HepG2 (cell line): ENCODE measurements at regions not wholly inside any gene's neighbourhood (a gene's known extent, or its start where the extent isn't known, plus 50 kb on each side); places are given as distances from the start of the nearest gene placed in this dataset.

ENCODE experiments used
- ATAC-seq: fragments of 200-7000 bp; cut with Tn5 transposase; 3 replicates; pipeline ENCODE4 v1.9.1; 2020; ENCODE audit warnings: mild to moderate bottlenecking, moderate library complexity
- BruUV-seq: library from RNA; stranded (reverse); fragments of 400-500 nt; replicated peaks from 2 replicates; lab custom pipeline; 2021; lab: Mats Ljungman, UMichigan
- CTCF ChIA-PET: fragments of 300-600 bp; formaldehyde crosslinking; extraction: SDS; loops from one replicate; lab custom pipeline; 2021; ENCODE audit warnings: low total read pairs, inconsistent platforms, low intra/inter-chr PET ratio; lab: Yijun Ruan, JAX
- POLR2A ChIA-PET: fragments of 350-600 bp; sonication (Branson Sonifier 250); formaldehyde crosslinking; loops from one replicate; lab custom pipeline; 2020; ENCODE audit warnings: antibody characterized with exemption, inconsistent platforms; lab: Yijun Ruan, JAX
- DNase-seq: peaks from one replicate; pipeline ENCODE4 v3.0.0-alpha.2; 2015; ENCODE audit warnings: low spot score
- FAIRE-seq: peaks from 3 replicates; lab custom pipeline; 2011; peaks lifted over from hg19 to GRCh38; lab: Jason Lieb, UNC
- H2AFZ ChIP-seq: one replicate; pipeline ENCODE4 v1.6.1; 2011; ENCODE audit warnings: low read length, inconsistent platforms
- H3K27ac ChIP-seq: fragments of 300-600 bp; 3 replicates; pipeline ENCODE4 v1.8.0; 2011; ENCODE audit warnings: mixed run types, mild to moderate bottlenecking, mixed read lengths, low read length, inconsistent platforms; ENCODE audit not compliant: insufficient read depth; ENCODE audit errors: extremely low read length
- H3K27me3 ChIP-seq, 2 experiments: fragments of 200-600 bp in 1 of 2; 2 replicates in 1 of 2; 3 replicates in 1 of 2; pipeline versions ENCODE4 v1.6.0 to v1.8.0; 2011; ENCODE audit warnings: low read length in 2 of 2, mild to moderate bottlenecking in 2 of 2, moderate library complexity in 2 of 2, inconsistent platforms in 1 of 2; ENCODE audit not compliant: insufficient read depth in 2 of 2, control insufficient read depth in 1 of 2
- H3K36me3 ChIP-seq, 2 experiments: fragments of 200-600 bp in 1 of 2; replicated peaks in 1 of 2; 2 replicates in 1 of 2; 3 replicates in 1 of 2; pipeline versions ENCODE4 v1.5.1 to v1.8.0; 2011; ENCODE audit warnings: low read length in 2 of 2, inconsistent platforms in 1 of 2; ENCODE audit not compliant: insufficient read depth in 2 of 2, control insufficient read depth in 1 of 2
- H3K4me1 ChIP-seq: 2 replicates; pipeline ENCODE4 v1.5.1; 2012; ENCODE audit warnings: low read length, inconsistent platforms; ENCODE audit not compliant: insufficient read depth
- H3K4me2 ChIP-seq: 2 replicates; pipeline ENCODE4 v1.6.0; 2011; ENCODE audit warnings: low read depth, low read length, inconsistent platforms
- H3K4me3 ChIP-seq, 3 experiments: fragments of 200-600 bp in 1 of 3; sonication (generic), shearing (Covaris generic) in 1 of 3; replicated peaks in 1 of 3; 2 replicates each; pipeline ENCODE4 v1.5.1; 2011 to 2016; ENCODE audit warnings: low read length in 3 of 3, inconsistent platforms in 2 of 3, low read depth in 2 of 3, mild to moderate bottlenecking in 2 of 3, control low read depth in 1 of 3, mixed read lengths in 1 of 3; ENCODE audit not compliant: insufficient read depth in 1 of 3
- H3K79me2 ChIP-seq: one replicate; pipeline ENCODE4 v1.6.1; 2011; ENCODE audit warnings: low read length, inconsistent platforms; ENCODE audit not compliant: insufficient read depth
- H3K9ac ChIP-seq: 2 replicates; pipeline ENCODE4 v1.6.0; 2011; ENCODE audit warnings: mild to moderate bottlenecking, low read depth, low read length, inconsistent platforms; ENCODE audit not compliant: insufficient read depth
- H3K9me3 ChIP-seq: 2 replicates; pipeline ENCODE4 v1.5.1; 2012; ENCODE audit warnings: mild to moderate bottlenecking, low read length
- H4K20me1 ChIP-seq: 2 replicates; pipeline ENCODE4 v1.6.0; 2011; ENCODE audit warnings: inconsistent platforms, mild to moderate bottlenecking, low read length, moderate library complexity; ENCODE audit not compliant: insufficient read depth
- HDAC2 ChIP-seq: sonication (generic); formaldehyde crosslinking; IDR thresholded peaks from 2 replicates; pipeline ENCODE4 v1.4.0; 2020; ENCODE audit warnings: missing genetic modification reagents
- JDP2 ChIP-seq: sonication (generic); formaldehyde crosslinking; IDR thresholded peaks from 2 replicates; pipeline ENCODE4 v1.8.1; 2022; ENCODE audit warnings: missing genetic modification reagents, borderline replicate concordance
- MEF2D ChIP-seq: sonication (generic); formaldehyde crosslinking; IDR thresholded peaks from 2 replicates; pipeline ENCODE4 v1.5.1; 2020; ENCODE audit warnings: mild to moderate bottlenecking, missing genetic modification reagents
- MIXL1 ChIP-seq: IDR thresholded peaks from 2 replicates; pipeline ENCODE4 v1.6.1; 2016
- RBM22 ChIP-seq: fragments of 200-400 bp; formaldehyde crosslinking; optimal IDR thresholded peaks from 2 replicates; pipeline ENCODE3; 2017; ENCODE audit warnings: mild to moderate bottlenecking, low read length, moderate library complexity
- SMC3 ChIP-seq: IDR thresholded peaks from 2 replicates; pipeline ENCODE4 v1.6.1; 2011; ENCODE audit warnings: low read length, improper control_type of control experiment
- ZKSCAN1 ChIP-seq: fragments of 150-350 bp; IDR thresholded peaks from 2 replicates; pipeline ENCODE4 v1.6.1; 2014; ENCODE audit warnings: low read length
- ZNF816 ChIP-seq: sonication (generic); formaldehyde crosslinking; IDR thresholded peaks from 2 replicates; pipeline ENCODE4 v1.8.0; 2022; ENCODE audit warnings: missing genetic modification reagents, mild to moderate bottlenecking, borderline replicate concordance
- WGBS: methylation state at CpG from one replicate; pipeline ENCODE4 v1.1.6; 2017; ENCODE audit warnings: low lambda C conversion rate; 5-methylcytosine and 5-hydroxymethylcytosine counted together
- in situ Hi-C: cut with HindIII; loops from 2 replicates; pipeline ENCODE4 v1.10.0; 2017; ENCODE audit warnings: low pct_unique_long_range_greater_than_20kb; ENCODE audit not compliant: extremely low pct_ligation_motif_present
- intact Hi-C: fragments of 100-400 bp; cut with micrococcal nuclease; formaldehyde crosslinking; loops from one replicate; pipeline ENCODE4 v1.10.0; 2022; ENCODE audit not compliant: unreplicated experiment
- TF ChIP-seq, protein P1 (sequence below), 2 experiments: sonication (generic) in 1 of 2; formaldehyde crosslinking in 1 of 2; IDR thresholded peaks; 2 replicates each; pipeline versions ENCODE4 v1.6.1 to v1.9.0; 2014 to 2022; ENCODE audit warnings: antibody characterized with exemption in 1 of 2, borderline replicate concordance in 1 of 2, inconsistent platforms in 1 of 2, low read depth in 1 of 2, missing genetic modification reagents in 1 of 2

DNA sequence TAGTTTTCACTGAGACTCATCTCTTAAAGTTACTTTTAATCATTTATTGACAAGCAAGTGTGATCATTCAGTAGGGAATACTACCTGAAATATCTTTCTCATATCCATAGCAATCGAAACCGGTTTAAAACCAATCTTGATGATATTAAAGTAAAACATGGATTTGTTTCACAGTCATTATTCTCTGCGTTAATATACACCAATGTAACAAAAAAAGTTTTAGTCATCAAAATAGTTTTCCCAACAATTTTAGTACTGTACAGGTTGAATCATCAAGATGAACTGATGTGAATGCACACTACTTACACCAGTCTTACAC lies 137.0 kb upstream of the KRAS start:
- TF ChIP-seq, protein P1, sequence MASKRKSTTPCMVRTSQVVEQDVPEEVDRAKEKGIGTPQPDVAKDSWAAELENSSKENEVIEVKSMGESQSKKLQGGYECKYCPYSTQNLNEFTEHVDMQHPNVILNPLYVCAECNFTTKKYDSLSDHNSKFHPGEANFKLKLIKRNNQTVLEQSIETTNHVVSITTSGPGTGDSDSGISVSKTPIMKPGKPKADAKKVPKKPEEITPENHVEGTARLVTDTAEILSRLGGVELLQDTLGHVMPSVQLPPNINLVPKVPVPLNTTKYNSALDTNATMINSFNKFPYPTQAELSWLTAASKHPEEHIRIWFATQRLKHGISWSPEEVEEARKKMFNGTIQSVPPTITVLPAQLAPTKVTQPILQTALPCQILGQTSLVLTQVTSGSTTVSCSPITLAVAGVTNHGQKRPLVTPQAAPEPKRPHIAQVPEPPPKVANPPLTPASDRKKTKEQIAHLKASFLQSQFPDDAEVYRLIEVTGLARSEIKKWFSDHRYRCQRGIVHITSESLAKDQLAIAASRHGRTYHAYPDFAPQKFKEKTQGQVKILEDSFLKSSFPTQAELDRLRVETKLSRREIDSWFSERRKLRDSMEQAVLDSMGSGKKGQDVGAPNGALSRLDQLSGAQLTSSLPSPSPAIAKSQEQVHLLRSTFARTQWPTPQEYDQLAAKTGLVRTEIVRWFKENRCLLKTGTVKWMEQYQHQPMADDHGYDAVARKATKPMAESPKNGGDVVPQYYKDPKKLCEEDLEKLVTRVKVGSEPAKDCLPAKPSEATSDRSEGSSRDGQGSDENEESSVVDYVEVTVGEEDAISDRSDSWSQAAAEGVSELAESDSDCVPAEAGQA (IDR thresholded peaks at IDR 0.05; ENCODE audit: low read depth), result no peak
- TF ChIP-seq, protein P1 (CRISPR knock-in tag; IDR thresholded peaks at IDR 0.05; ENCODE audit: borderline replicate concordance), result no peak
- TF ChIP-seq MIXL1 (CRISPR knock-in tag), result no peak
- TF ChIP-seq SMC3, result no peak
- TF ChIP-seq ZKSCAN1, result no peak
- TF ChIP-seq HDAC2 (CRISPR knock-in tag), result no peak
- no peak for TF ChIP-seq ZNF816 (CRISPR knock-in tag)
- TF ChIP-seq RBM22, result no peak
- no peak for TF ChIP-seq JDP2 (CRISPR knock-in tag)
- TF ChIP-seq MEF2D (CRISPR knock-in tag), result no peak
- Histone ChIP-seq H3K4me3 (no peak overlapping the region), H3K27me3 (peaks cover 3 to 22% of the 10 kb centered on the region in 2 experiments), H3K79me2 (no peaks in the 10 kb centered on the region), H3K9me3 (no peaks in the 10 kb centered on the region), H3K4me1 (peaks cover 34% of the 10 kb centered on the region), H3K36me3 (no peaks in the 10 kb centered on the region), H3K9ac (no peak overlapping the region), H4K20me1 (no peaks in the 10 kb centered on the region), H3K27ac (no peak overlapping the region), H3K4me2 (no peak overlapping the region), H2AFZ (no peak overlapping the region)
- intact Hi-C loops (loop anchor here (1.0 kb wide), 4 partner anchors 146 to 395 kb away; no protein-coding TSS in a partner anchor), in situ Hi-C loops (no loop called here)
- FAIRE-seq, result no peak
- WGBS, result 31% methylated on average over 3 of the region's 3 CpGs
- DNase-seq, result no peak
- ChIA-PET POLR2A (interaction anchor here (0.8 to 1.2 kb wide), 2 partner anchors 111 to 137 kb away, joined by 3 to 4 read pairs; partner anchors contain the start of gene KRAS), CTCF (interaction anchor here (1.6 kb wide), 1 partner anchor 396 kb away, joined by 7 read pairs; no protein-coding TSS in a partner anchor)
- ATAC-seq, result no peak
- BruUV-seq, result no TSS peak
